CD4-positive, alpha-beta T cell (primary cell): ENCODE measurements at regions not wholly inside any gene's neighbourhood (a gene's known extent, or its start where the extent isn't known, plus 50 kb on each side); places are given as distances from the start of the nearest gene placed in this dataset.

Source experiments
- ATAC-seq: fragments of 200-7000 bp; cut with Tn5 transposase; one replicate; pipeline ENCODE4 v1.10.0; 2022; ENCODE audit warnings: mild to moderate bottlenecking; ENCODE audit not compliant: poor library complexity
- CTCF ChIA-PET: fragments of 350-600 bp; sonication (Branson Sonifier 250); formaldehyde crosslinking; loops from one replicate; lab custom pipeline; 2021; ENCODE audit warnings: antibody characterized with exemption, inconsistent platforms; lab: Charles Lee
- POLR2A ChIA-PET: fragments of 350-600 bp; sonication (Branson Sonifier 250); formaldehyde crosslinking; loops from one replicate; lab custom pipeline; 2021; ENCODE audit warnings: antibody characterized with exemption, inconsistent platforms; lab: Charles Lee
- DNase-seq, 14 experiments: peaks; one replicate each; pipeline ENCODE4 v3.0.0-alpha.2; 2013 to 2020; ENCODE audit warnings: mixed read lengths in 2 of 14
- H3K27ac ChIP-seq, 2 donors: one replicate each; pipeline versions ENCODE4 v1.5.1 to v1.7.0; 2013; ENCODE audit warnings: low read length in 2 of 2, low read depth in 1 of 2, mild to moderate bottlenecking in 1 of 2
- H3K27me3 ChIP-seq, 2 experiments: 1 replicate in 1 of 2; 2 replicates in 1 of 2; pipeline versions ENCODE4 v1.6.1 to v1.7.0; 2013; ENCODE audit warnings: low read length in 2 of 2, control low read depth in 1 of 2, mild to moderate bottlenecking in 1 of 2, moderate library complexity in 1 of 2; ENCODE audit not compliant: insufficient read depth in 2 of 2, control insufficient read depth in 1 of 2
- H3K36me3 ChIP-seq: one replicate; pipeline ENCODE4 v1.6.1; 2013; ENCODE audit warnings: low read length, control low read depth; ENCODE audit not compliant: insufficient read depth
- H3K4me1 ChIP-seq: one replicate; pipeline ENCODE4 v1.6.1; 2013; ENCODE audit warnings: low read length, control low read depth; ENCODE audit not compliant: insufficient read depth
- H3K4me3 ChIP-seq: one replicate; pipeline ENCODE4 v1.5.1; 2013; ENCODE audit warnings: mild to moderate bottlenecking, low read length, moderate library complexity
- H3K9me3 ChIP-seq, 2 experiments: 1 replicate in 1 of 2; 2 replicates in 1 of 2; pipeline versions ENCODE4 v1.6.1 to v1.7.0; 2013; ENCODE audit warnings: low read length in 2 of 2, mild to moderate bottlenecking in 2 of 2, control low read depth in 1 of 2, moderate library complexity in 1 of 2; ENCODE audit not compliant: control insufficient read depth in 1 of 2, insufficient read depth in 1 of 2
- H3K27ac Mint-ChIP-seq: one replicate; pipeline ENCODE4 v1.8.0; 2020; ENCODE audit warnings: mixed read lengths
- H3K27me3 Mint-ChIP-seq: one replicate; pipeline ENCODE4 v1.8.0; 2021; ENCODE audit warnings: mixed read lengths
- H3K36me3 Mint-ChIP-seq: one replicate; pipeline ENCODE4 v1.8.0; 2021; ENCODE audit warnings: low read depth, mixed read lengths
- H3K4me1 Mint-ChIP-seq: one replicate; pipeline ENCODE4 v1.8.0; 2021; ENCODE audit warnings: low read depth, mixed read lengths
- H3K4me3 Mint-ChIP-seq: one replicate; pipeline ENCODE4 v1.8.0; 2020; ENCODE audit warnings: mild to moderate bottlenecking, mixed read lengths
- H3K9me3 Mint-ChIP-seq: one replicate; pipeline ENCODE4 v1.8.0; 2020; ENCODE audit warnings: mixed read lengths
- intact Hi-C, 2 experiments: fragments of 100-400 bp; cut with DNase I in 1 of 2; cut with micrococcal nuclease in 1 of 2; formaldehyde crosslinking; loops; one replicate each; pipeline versions ENCODE4 v1.15.1 to v1.9.0; 2023 to 2025; cut with DNase I, micrococcal nuclease
- TF ChIP-seq, protein P1 (sequence below): fragments of 200-600 bp; IDR thresholded peaks from one replicate; pipeline ENCODE4 v1.8.0; 2022; ENCODE audit warnings: antibody characterized with exemption, mild to moderate bottlenecking

DNA sequence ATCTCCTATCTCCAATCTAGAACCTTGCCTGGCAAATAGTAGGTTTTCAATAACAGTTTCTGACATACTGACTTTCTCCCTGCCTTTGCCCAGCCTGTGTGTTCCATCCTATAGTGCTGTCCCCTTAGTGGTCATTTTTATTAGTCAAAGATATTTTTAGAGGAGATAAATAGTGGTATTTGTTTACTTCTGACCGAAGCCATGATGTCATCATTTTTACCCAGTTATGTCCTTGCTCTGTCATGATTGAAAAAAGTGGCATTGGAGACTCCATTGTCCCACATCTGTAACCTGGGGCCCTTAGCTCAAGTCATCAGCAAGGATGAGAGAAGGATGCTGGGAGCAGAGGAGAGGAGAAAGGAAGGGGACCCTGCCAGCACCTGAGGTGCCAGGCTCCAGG lies 80.6 kb upstream of the ATP2B2 start:
- H3K27ac Mint-ChIP-seq, result no peak overlapping the region
- no peak overlapping the region for H3K4me3 ChIP-seq

DNA sequence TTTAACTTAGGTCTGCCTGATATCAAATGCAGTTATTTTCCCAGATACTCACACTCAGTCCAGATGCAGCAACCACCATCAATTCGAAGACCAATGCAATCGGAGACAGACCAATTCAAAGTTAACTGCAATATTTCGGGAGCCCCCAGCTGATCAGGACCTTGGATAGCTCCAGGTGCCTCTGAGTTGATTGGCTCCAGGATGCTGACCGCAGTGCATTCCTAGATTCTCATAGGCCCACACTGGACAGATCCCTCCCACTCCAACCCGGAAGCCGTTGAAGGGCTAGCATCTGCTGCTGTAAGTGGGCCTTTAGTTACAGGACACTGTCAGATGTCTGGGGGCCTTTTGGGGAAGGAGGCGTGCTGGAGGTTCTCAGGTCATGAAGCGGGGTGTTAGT lies 89.5 kb upstream of the ATP2B2 start:
- Mint-ChIP-seq H3K36me3 (no peaks in the 10 kb centered on the region), H3K4me1 (no peaks in the 10 kb centered on the region), H3K27ac (no peak overlapping the region), H3K27me3 (peaks cover 60% of the 10 kb centered on the region), H3K9me3 (peaks cover 2% of the 10 kb centered on the region), H3K4me3 (no peak overlapping the region)
- ATAC-seq (peak; percentile 68), DNase-seq (peak in 11 of 14 experiments; percentile 6 to 62 (median 20))
- Histone ChIP-seq H3K9me3 (no peaks in the 10 kb centered on the region), H3K27ac (no peak overlapping the region), H3K36me3 (no peaks in the 10 kb centered on the region), H3K4me1 (no peaks in the 10 kb centered on the region), H3K27me3 (peaks cover 0 to 9% of the 10 kb centered on the region in 2 experiments), H3K4me3 (no peak overlapping the region)
- CTCF ChIA-PET, result no interaction called here
- POLR2A ChIA-PET, result interaction anchor here (1.3 kb wide), 1 partner anchor 9 kb away, joined by 3 read pairs; no protein-coding TSS in a partner anchor
- intact Hi-C loops, result no loop called here
- TF ChIP-seq, protein P1, sequence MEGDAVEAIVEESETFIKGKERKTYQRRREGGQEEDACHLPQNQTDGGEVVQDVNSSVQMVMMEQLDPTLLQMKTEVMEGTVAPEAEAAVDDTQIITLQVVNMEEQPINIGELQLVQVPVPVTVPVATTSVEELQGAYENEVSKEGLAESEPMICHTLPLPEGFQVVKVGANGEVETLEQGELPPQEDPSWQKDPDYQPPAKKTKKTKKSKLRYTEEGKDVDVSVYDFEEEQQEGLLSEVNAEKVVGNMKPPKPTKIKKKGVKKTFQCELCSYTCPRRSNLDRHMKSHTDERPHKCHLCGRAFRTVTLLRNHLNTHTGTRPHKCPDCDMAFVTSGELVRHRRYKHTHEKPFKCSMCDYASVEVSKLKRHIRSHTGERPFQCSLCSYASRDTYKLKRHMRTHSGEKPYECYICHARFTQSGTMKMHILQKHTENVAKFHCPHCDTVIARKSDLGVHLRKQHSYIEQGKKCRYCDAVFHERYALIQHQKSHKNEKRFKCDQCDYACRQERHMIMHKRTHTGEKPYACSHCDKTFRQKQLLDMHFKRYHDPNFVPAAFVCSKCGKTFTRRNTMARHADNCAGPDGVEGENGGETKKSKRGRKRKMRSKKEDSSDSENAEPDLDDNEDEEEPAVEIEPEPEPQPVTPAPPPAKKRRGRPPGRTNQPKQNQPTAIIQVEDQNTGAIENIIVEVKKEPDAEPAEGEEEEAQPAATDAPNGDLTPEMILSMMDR, result no peak

More for the DNA sequence above, 80.6 kb upstream of the ATP2B2 start:
- no peaks in the 10 kb centered on the region for H3K36me3 Mint-ChIP-seq
- no peaks in the 10 kb centered on the region for H3K9me3 ChIP-seq
- H3K9me3 Mint-ChIP-seq, result no peaks in the 10 kb centered on the region
- no peak for ATAC-seq
- no peaks in the 10 kb centered on the region for H3K4me1 Mint-ChIP-seq
- ChIA-PET POLR2A (no interaction called here), CTCF (interaction anchor here (1.0 kb wide), 1 partner anchor 14 kb away, joined by 3 read pairs; no protein-coding TSS in a partner anchor)
- no peak for DNase-seq
- H3K4me1 ChIP-seq, result no peaks in the 10 kb centered on the region
- no peaks in the 10 kb centered on the region for H3K36me3 ChIP-seq
- peaks cover 5% of the 10 kb centered on the region in 2 experiments for H3K27me3 ChIP-seq
- no peak overlapping the region for H3K27ac ChIP-seq
- no peak overlapping the region for H3K4me3 Mint-ChIP-seq
- intact Hi-C loops, result no loop called here
- H3K27me3 Mint-ChIP-seq, result peaks cover 32% of the 10 kb centered on the region
- TF ChIP-seq, protein P1, result no peak

DNA sequence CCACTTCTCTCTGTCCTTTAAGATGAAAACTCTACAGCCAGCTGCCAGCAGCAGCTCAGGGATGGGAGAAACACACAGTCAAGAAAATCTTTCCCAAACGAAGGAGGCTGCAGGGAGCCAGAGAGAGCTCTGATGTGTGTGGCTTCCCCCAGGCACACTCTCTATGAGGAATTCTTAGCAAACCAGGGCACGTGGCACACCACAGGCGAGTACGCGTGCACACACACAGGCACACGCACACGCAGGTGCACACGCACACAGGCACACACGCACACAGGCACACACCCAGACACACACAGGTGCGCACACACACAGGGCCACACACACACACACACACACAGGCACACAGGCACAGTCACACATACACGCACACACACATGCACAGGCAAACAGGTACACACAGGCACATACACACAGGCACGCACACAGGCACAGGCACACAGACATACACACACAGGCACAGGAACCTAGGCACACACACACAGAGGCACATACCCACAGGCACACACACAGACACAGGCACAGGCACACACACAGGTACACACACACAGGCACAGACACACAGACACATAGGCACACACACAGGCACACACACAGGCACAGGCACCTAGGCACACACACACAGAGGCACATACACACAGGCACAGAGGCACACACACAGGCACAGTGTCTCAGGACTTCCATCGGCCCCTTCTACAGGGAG lies 91.5 kb upstream of the ATP2B2 start:
- ChIA-PET POLR2A (no interaction called here), CTCF (no interaction called here)
- H3K4me3 Mint-ChIP-seq, result no peak overlapping the region
- H3K27me3 ChIP-seq, result peaks cover 0 to 9% of the 10 kb centered on the region in 2 experiments
- H3K4me1 Mint-ChIP-seq, result peaks cover 5% of the 10 kb centered on the region
- H3K4me3 ChIP-seq, result no peak overlapping the region
- H3K27me3 Mint-ChIP-seq, result peaks cover 55% of the 10 kb centered on the region
- TF ChIP-seq, protein P1, result no peak
- intact Hi-C loops, result no loop called here
- H3K36me3 ChIP-seq, result no peaks in the 10 kb centered on the region
- H3K36me3 Mint-ChIP-seq, result no peaks in the 10 kb centered on the region
- no peak overlapping the region for H3K27ac ChIP-seq
- no peak overlapping the region for H3K27ac Mint-ChIP-seq
- peaks cover 9% of the 10 kb centered on the region for H3K4me1 ChIP-seq
- peaks cover 2% of the 10 kb centered on the region for H3K9me3 Mint-ChIP-seq
- no peaks in the 10 kb centered on the region for H3K9me3 ChIP-seq
- no peak for ATAC-seq
- no peak for DNase-seq
